ENCODE measurements at regions not wholly inside any gene's neighbourhood (a gene's known extent, or its start where the extent isn't known, plus 50 kb on each side); places are given as distances from the start of the nearest gene placed in this dataset.

DNA sequence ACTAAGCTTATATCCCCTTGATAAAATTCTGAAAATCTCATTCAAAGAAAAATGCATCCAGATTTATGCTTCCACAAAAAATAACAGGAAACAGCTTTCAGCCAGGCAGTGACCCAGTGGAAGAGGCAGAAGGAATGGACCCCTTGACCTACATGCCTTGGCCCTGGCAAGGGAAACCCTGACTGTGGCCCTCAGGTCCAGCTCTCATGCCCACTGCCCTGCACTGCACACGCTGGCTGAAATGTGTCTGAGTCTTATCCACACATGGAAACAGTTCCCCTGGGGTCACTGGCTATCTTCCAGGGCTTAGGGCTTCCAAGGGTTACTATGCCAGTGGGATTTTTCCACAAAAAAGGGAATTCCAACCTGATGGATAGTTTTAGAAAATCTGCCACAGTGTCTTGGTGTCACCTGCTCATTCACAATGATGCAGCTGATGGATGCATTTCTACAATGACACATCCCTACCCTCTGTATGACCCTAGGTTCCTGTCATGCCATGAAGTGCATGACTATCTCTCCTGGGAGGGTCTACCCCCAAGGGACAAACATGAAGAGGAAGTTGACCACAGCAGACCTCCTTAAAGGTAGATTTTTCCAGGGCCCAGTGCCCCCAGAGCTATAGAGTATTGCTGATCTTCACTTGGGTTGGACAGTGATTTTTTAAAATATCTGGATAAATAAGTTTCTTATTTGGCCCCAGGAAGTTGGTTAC, 121.9 kb upstream of the CD93 start:
- ATAC-seq (no peak), DNase-seq (ENCODE audit: low spot score) (no peak)

DNA sequence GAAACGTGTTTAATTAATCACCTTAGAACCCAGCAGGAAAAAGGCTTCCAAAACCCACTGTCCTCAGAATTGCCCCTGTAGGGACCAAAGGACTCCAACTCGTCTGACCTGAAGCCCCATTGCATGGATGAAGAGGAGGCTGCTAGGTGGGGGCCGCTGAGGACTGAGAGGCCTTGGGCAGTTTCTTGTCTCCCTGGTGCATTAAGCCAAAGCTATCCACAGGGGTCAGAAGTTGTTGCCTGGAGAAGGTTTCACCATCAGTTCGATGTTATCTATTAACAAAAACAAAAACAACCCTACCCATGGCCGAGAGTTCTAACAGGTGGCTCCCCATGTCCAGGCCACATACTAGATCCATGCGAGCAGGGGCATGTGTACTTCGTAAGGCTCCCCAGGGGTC, 120.9 kb upstream of the CD93 start:
- no peak for DNase-seq (ENCODE audit: low spot score)
- ATAC-seq, result no peak

DNA sequence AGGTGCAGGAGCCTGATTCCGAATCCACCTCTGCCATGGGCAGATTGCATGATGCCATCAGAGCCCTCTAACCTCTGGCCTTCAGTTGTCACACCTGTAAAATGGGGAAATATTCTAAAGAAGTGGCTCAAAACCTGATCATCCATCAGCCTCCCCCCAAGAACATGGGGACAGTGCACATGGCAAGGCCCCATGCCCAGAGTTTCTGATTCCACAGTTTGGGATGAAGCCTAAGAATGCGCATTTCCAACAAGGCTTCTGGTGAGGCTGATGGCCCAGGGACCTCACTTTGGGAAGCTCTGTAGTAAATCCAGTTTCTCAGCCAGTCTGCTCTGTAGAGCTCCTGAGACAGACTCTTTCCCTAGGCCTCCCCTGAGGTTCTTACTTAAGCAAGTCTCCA, 119.9 kb upstream of the CD93 start:
- ATAC-seq (no peak), DNase-seq (ENCODE audit: low spot score) (no peak)

DNA sequence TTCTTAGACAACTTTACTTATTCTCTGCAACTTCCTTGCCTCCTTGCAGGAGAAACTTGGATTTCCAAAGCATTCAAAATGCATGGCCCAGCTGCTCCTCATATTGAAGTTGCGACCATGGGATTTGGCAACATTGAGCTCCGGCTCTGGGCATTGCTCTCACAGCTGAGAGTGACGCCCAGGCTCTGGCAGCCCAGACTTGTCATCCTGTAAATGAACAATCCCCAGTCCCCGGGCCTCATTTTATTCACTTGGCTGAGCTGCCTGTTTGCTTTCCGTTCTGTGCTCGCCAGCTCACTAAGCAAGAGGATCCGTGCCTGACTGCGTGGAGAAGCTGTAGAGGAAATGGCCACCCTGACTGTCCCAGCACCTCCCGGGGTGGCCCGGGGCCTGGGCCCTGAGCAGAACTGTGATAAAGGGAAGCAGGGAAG, 119.5 kb upstream of the CD93 start:
- ATAC-seq (peak; percentile 47), DNase-seq (ENCODE audit: low spot score) (no peak)

DNA sequence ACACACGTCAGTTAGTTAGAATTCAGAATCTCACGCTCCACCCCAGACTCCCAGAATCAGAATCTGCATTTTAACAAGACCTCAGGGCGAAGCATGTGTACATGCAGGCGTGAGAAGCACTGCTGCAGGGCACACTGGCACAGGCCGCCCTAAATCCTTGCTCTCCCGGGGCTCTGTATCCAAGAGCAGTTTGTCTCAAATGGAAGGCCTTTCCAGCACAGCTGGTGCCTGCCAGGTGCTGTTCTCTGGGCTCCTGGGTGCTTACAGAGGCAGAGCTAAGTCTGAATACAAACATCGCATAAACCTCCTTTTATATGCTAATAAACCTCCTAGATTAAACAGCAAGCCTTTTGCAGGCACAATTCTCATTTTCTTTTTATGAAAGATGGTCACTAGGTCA, 119.1 kb upstream of the CD93 start:
- DNase-seq (ENCODE audit: low spot score) (no peak), ATAC-seq (no peak)

DNA sequence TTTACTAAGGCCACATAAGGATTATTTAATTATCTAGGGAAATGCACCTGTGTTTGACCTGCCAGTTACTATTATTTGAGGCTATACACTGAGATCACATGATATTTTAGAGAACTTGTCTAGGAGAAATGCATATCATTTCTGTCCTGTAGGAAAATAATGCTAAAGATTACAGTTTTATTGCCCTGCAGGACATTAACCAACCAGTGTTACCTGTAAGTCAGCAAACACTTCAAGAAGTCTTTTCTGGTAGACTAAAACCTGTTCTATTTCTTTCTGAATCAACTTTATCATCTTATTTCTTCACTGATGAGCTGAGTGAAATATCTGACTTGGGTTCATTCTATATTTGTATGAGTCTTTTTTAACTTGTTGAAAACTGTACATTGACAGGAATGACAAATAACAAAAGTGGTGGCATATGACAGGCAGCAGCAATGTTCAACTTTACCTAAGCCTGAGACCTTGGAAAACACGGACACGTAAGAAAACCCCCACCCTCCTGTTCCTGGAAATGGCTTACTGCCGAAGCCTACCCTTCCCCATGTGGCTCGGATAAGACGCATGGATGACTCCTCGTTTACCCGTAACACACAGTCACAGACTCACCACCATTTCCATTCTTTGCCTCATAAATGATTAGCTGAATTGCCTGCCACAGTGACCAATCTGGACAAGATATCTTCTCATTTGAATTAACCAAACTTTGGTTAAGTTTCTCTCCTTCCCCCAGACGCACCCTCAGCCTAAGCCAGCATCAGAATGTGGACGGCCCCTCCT, 118.0 kb upstream of the CD93 start:
- ATAC-seq (no peak), DNase-seq (ENCODE audit: low spot score) (no peak)

DNA sequence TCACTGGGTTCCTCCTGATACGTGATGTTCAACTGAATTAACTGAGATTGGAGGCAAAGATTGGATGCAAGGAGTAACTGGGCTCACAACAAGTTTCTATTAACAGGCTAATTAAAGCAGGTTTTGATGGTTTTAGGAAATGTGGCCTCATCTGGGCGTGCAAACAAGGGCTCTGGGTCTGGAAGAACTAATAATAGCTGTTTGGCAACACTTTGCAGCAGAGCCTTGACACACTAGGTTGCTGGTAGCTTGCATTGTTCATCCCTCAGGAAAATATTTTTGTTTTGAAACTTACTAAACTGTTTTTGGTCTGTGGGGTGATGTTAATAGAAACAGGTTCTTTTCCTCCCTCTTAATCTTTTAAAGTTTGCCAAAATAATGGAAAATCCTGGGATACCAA, 117.2 kb upstream of the CD93 start:
- no peak for DNase-seq (ENCODE audit: low spot score)
- no peak for ATAC-seq

DNA sequence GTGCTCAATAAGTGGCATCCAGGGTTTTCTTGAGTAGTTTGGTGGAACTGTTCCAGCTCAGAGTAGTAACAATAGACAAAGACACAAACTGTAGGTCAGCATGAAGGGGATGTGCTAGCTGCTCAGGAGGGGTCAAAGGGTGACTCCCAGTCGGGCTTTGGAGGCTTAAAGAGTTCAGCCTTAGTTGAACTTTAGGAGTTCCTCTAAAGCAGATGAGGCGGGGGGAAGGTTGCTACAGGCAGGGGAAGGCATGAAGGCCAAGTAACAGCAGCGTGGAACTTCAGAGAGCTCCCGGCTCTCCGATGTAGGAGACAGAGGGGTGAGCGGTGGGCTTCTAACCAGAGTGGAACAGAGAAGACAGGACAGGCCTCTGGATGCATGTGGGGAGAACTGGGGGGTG, 115.5 kb upstream of the CD93 start:
- DNase-seq (ENCODE audit: low spot score) (no peak), ATAC-seq (no peak)

DNA sequence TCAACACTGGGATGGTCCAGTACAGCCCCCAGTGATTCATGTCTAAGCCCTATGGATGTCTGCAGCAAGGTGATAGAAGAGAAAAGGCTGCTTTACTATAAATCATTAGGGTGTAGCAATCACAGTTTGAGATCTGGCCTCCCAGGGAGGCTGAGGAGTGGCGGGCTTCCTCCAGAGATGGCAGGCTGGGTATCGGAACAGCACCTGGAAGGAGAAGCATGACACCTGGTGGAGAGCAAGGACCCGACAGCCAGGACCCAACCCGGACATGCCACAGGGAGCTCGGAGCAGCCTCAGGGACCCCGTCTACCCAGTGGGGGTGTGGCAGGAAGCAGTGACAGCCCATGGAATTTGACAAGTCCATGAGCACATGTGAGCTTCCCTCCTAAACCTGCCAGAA, 114.8 kb upstream of the CD93 start:
- DNase-seq (ENCODE audit: low spot score), result no peak
- ATAC-seq, result peak; percentile 48

DNA sequence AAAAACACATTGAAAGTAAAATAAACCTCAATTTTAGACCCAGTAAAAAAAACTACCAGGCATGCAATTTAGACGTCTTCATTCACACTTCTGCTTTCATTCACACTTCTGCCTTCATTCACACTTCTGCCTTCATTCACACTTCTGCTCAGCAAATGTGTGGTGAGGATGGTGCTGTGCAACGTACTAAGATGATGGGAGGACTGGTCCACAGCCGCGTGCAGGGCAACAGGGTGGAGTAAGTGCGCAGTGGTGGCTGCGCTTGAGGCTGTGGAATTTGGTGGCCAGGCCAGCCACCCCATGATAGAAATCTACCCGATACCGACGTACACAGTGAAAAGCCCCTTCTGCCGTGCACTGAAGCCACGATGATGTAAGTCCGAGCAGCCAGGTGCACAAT, 114.3 kb upstream of the CD93 start:
- peak; percentile 26 for ATAC-seq
- no peak for DNase-seq (ENCODE audit: low spot score)

DNA sequence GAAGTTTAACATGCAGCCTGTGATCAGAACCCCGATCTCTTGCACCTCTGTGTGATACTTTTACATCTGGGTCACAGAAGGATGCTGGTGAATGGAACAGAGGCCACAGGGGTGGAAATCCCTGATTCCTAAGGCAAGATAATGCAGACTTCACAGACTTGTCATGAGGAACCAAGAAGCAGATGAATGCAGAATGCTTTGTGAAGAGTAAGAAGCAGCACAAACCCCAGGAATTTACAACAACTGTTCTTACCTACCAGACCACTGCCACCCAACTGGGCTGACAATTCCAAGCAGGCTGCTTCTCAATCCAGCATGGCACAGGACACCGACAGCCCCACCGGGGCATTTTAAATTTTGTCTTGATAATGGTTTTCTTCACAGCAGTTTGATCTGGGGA, 113.2 kb upstream of the CD93 start:
- ATAC-seq, result no peak
- no peak for DNase-seq (ENCODE audit: low spot score)

DNA sequence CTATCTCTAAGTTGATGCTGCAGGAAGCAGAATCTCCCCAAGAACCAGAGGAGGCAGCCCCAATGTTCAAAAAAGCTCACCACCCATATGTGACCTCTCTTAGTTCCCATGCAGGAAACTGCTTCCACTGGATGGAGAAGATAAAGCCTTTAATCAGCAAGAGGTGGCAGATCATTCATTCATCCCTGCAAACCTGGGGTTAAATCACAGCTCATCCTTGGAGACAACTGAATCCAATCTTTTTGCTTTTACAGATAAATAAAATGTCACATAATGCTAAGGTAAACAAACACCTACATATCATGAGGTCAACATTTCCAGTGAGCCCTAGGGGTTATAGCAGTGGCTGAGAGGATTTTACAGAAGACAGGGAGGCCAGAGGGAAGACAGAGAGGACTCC, 112.7 kb upstream of the CD93 start:
- DNase-seq (ENCODE audit: low spot score) (no peak), ATAC-seq (no peak)

DNA sequence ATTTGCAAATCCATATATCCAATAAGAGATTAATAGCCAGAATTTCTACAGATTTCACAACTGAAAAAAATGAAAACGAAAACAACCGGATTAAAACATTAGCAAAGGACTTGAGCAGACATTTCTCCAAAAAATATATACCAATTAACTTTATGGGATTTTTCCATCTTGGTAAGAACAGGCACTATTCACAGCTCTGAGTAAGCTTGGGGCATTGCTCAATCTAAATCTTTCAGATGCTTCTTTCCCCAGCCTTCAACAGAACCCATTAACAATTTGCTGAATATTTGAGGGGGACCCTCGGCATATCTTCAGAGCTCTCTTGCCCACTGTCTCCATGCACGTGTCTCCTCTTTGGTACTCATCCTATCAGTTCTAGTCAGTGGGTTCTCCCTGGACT, 111.7 kb upstream of the CD93 start:
- no peak for DNase-seq (ENCODE audit: low spot score)
- ATAC-seq, result no peak

DNA sequence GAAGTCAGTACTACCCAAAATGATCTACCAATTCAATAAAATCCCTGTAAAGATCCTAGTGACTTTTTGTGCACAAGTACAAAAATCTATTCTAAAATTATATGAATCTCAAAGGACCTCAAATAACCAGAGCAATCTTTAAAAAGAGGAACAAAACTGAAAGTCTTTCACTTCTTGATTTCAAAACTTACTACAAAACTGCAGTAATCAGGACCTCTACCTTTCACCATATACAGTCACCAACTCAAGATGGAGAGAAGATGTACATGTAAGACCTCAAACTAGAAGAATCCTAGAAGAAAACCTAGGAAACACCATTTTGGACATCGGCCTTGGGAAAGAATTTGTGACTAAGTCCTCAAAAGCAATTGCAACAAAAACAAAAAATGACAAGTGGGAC, 109.5 kb upstream of the CD93 start:
- DNase-seq (ENCODE audit: low spot score) (no peak), ATAC-seq (no peak)

DNA sequence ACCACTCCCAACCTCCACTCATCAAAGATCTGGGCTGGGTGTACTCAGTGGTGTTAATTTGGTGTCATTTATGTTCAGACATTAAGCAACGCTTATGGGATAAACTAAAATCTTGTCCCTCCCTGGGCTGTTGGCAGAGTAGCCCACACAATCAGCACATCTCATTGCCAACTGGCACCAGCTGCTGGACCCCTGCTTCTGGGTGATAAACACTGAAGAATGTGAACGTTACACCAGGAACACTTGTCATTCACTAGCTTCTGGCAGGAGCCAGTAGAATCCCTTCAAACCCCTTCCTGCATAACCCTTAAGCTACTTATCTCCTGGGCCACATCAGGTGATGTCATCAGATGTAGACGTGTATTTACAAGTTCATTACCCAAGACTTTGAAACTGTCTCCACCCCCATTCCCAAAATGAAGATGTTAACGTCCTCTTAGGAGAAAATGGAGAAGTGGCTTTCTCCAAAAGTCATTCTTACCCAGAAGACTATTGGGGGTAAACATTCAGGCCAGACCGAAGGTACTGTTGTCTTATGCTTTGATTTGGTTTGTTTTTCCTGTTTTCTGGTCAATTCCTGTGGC, 107.8 kb upstream of the CD93 start:
- no peak for DNase-seq (ENCODE audit: low spot score)
- ATAC-seq, result no peak

DNA sequence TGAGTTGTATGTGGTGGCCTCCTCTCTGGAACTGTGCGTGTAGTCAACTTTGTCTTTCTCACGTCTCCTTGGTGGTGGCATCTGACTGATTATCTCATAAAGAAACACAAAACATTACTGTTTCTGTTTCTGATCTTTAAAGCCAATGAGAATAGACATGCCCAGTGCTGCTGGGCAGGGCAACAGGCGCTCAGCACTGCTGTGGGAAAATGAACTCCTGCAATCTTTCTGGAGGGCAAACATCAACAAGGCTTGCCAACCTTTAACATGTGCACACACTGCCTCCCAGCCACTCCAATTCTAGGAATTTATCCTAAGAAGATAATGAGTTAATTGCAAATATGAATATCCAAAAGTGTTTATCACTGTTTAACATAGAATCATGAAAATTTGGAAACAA, 106.3 kb upstream of the CD93 start:
- ATAC-seq (no peak), DNase-seq (ENCODE audit: low spot score) (no peak)

DNA sequence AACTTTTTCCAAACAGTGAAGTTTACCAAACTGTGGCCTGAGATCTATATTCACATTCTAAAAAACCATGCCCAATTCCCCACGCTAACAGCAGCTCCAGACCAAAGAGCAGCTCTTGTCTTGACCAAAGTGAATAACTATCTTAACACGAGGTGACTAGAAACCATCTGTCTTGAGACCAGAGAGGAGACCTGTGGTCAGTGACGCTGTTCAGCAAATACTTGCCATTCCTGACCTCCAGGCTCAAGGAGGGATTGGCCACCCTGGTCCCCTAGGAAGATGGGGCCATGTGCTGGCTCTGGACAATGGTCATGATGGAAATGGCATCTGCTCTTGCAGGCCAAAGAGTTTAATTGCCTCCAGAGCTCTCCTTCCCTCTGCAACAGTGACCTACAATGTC, 104.4 kb upstream of the CD93 start:
- no peak for DNase-seq (ENCODE audit: low spot score)
- no peak for ATAC-seq

DNA sequence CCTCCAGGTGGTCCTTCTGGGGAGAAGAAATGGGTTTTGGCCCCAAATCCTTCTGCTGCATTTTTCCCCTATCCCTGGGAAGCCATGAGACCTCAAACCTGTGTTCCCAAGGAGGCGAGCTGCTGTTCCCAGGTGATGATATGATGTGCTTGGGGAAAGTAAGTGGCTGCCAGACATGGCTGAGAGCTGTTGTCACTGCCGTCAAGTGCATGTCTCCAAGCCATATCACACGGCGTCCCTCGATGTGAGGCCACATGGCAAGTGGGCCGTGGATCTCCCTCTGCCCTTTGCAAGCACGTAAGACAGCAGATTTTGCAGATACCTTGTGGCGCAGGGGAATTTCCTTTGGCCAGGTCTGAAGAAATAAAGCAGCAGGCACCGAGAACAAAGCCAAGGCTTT, 103.7 kb upstream of the CD93 start:
- DNase-seq (ENCODE audit: low spot score) (no peak), ATAC-seq (no peak)

DNA sequence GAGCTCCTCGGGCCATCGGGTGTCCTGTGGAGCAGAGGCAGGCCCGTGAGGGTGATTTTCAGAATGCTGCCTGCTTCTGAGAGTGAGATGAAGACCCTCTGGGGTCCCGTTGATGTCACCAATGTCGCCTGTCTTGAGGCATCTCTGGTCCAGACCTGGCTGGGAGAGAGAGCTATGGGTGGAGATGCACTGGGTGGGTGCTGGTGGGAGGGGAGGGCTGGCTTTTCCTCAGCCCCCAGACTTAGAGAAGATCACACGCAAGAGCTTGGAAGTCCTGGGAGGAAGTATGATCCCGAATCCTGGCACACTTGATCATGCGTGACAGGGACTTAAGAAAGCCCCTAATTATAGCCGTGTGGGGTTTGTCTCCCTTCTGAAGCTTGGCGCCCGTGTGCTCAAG, 103.2 kb upstream of the CD93 start:
- ATAC-seq, result no peak
- no peak for DNase-seq (ENCODE audit: low spot score)

DNA sequence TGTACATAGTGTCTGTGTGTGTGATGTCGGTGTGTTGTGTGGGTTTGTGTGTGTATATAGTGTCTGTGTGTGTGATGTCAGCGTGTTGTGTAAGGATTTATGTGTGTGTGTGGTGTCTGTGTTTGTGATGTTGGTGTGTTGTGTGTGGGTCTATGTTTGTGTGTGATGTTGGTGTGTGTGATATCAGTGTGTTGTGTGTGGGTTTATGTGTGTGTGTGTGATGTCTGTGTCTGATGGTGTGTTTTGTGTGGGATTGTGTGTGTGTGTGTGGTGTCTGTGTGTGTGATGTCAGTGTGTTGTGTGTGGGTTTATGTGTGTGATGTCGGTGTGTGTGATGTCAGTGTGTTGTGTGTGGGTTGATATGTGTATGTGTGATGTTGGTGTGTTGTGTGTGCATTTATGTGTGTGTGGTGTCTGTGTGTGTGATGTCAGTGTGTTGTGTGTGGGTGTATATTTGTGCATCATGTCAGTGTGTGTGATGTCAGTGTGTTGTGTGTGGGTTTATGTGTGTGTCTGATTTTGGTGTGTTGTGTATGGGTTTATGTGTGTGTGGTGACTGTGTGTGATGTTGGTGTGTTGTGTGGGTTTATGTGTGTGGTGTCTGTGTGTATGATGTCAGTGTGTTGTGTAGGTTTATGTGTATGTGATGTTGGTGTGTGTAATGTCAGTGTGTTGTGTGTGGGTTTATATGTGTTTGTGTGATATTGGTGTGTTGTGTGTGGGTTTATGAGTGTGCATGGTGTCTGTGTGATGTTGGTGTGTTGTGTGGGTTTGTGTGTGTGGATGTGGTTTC, 102.4 kb upstream of the CD93 start:
- DNase-seq (ENCODE audit: low spot score) (no peak), ATAC-seq (no peak)

DNA sequence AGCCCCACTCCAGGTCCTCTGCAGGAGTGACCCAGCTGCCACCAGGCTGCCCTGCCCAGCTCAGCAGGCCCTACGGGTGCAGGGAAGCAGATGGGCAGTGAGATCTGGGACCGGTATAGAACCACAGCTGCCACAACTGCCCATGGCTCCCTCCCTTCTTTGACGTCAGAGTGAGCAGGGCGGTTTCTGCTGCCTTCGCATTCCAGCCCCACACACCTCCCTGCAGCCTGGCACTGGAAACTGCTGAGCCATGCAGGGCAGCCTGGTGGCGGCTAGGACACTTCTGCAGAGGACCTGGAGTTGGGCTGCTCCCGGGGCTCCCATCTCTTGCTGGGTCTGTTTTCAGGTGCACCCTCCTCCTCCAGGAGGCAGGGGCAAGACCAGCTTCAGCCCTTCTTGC, 101.6 kb upstream of the CD93 start:
- no peak for DNase-seq (ENCODE audit: low spot score)
- ATAC-seq, result no peak

DNA sequence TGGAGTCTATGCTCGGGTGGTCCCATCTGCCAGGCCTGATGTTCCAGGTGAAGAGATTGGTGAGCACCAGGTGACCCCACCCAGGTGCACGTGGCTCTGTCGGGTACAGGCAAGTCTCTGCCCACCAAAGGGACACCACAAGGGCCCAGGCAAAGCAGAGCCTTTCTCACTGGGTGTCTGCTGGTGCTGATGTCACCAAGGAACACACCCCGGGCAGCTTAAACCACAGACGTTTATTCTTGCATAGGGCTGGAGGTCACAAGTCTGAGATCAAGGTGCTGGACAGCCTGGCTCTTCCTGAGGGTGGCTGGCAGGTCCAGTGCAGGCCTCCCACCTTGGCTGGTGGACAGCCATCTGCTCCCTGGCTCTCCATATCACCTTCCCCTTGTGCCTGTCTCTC, 100.7 kb upstream of the CD93 start:
- ATAC-seq (no peak), DNase-seq (ENCODE audit: low spot score) (no peak)

All from left lobe of liver (tissue), 2 donors.